ENCODE measurements at regions not wholly inside any gene's neighbourhood (a gene's known extent, or its start where the extent isn't known, plus 50 kb on each side); places are given as distances from the start of the nearest gene placed in this dataset.
"Not testable (repeated sequence)": the region's sequence is repeated elsewhere in the genome, so short reads cannot be mapped to it uniquely, and the experiment has no call there.

GRCh38 chr1:182227864-182228547, 163.6 kb downstream of the GLUL start:
- DNase-seq (no peak), ATAC-seq (no peak)

GRCh38 chr1:182226618-182227017, 165.0 kb downstream of the GLUL start:
- no peak for ATAC-seq
- DNase-seq: no peak

- ATAC-seq, DNase-seq: not testable (repeated sequence)
Observed at GRCh38 chr1:182225755-182226154, 164.2 kb upstream of the ZNF648 start.

- not testable (repeated sequence) for DNase-seq, ATAC-seq
Observed at GRCh38 chr1:182221990-182222389, 160.5 kb upstream of the ZNF648 start.

- ATAC-seq, DNase-seq: not testable (repeated sequence)
Observed at GRCh38 chr1:182221367-182221766, 159.9 kb upstream of the ZNF648 start.

- DNase-seq (no peak), ATAC-seq (no peak)
Observed at GRCh38 chr1:182217967-182218366, 156.5 kb upstream of the ZNF648 start.

- DNase-seq: no peak
- ATAC-seq: no peak
Observed at GRCh38 chr1:182217071-182217470, 155.6 kb upstream of the ZNF648 start.

- no peak for DNase-seq
Observed at GRCh38 chr1:182215764-182216163, 154.3 kb upstream of the ZNF648 start.

GRCh38 chr1:182213163-182213562, 151.7 kb upstream of the ZNF648 start:
- DNase-seq (no peak), ATAC-seq (no peak)

More at GRCh38 chr1:182215764-182216163, 154.3 kb upstream of the ZNF648 start:
- no peak for ATAC-seq

GRCh38 chr1:182211386-182211785, 149.9 kb upstream of the ZNF648 start:
- DNase-seq: no peak
- ATAC-seq: no peak

- ATAC-seq: no peak
- no peak for DNase-seq
Observed at GRCh38 chr1:182210417-182210816, 148.9 kb upstream of the ZNF648 start.

GRCh38 chr1:182207300-182207699, 145.8 kb upstream of the ZNF648 start:
- ATAC-seq (no peak), DNase-seq (no peak)

- DNase-seq: no peak
Observed at GRCh38 chr1:182206626-182207239, 145.2 kb upstream of the ZNF648 start.

GRCh38 chr1:182205351-182206022, 144.0 kb upstream of the ZNF648 start:
- ATAC-seq: no peak
- DNase-seq: no peak

More at GRCh38 chr1:182206626-182207239, 145.2 kb upstream of the ZNF648 start:
- ATAC-seq: no peak

GRCh38 chr1:182203191-182203875, 141.8 kb upstream of the ZNF648 start:
- ATAC-seq (no peak), DNase-seq (no peak)

- not testable (repeated sequence) for DNase-seq, ATAC-seq
Observed at GRCh38 chr1:182201490-182201889, 140.0 kb upstream of the ZNF648 start.

GRCh38 chr1:182200025-182200812, 138.7 kb upstream of the ZNF648 start:
- ATAC-seq (no peak), DNase-seq (no peak)

- ATAC-seq: no peak
- no peak for DNase-seq
Observed at GRCh38 chr1:182198006-182198605, 136.6 kb upstream of the ZNF648 start.

GRCh38 chr1:182196897-182197870, 135.7 kb upstream of the ZNF648 start:
- DNase-seq (no peak), ATAC-seq (no peak)

GRCh38 chr1:182195733-182196132, 134.2 kb upstream of the ZNF648 start:
- ATAC-seq: no peak

More at GRCh38 chr1:182195733-182196132, 134.2 kb upstream of the ZNF648 start:
- DNase-seq: no peak

Measured in stimulated activated naive CD8-positive, alpha-beta T cell treated with anti-CD3 and anti-CD28 coated beads, Interleukin-15, Interleukin-2, amounts not matched to agents 100 U/mL and 50 U/mL, for 24 hours (primary cell).